Neuronal stem cell (in vitro differentiated cells): ENCODE measurements at regions not wholly inside any gene's neighbourhood (a gene's known extent, or its start where the extent isn't known, plus 50 kb on each side); places are given as distances from the start of the nearest gene placed in this dataset.

Experiments
- DNase-seq: peaks from one replicate; pipeline ENCODE4 v3.0.0-alpha.2; 2013; ENCODE audit warnings: low spot score
- H2AFZ ChIP-seq: one replicate; pipeline ENCODE4 v1.6.1; 2013; ENCODE audit warnings: mild to moderate bottlenecking, low read length, inconsistent platforms
- H2AK5ac ChIP-seq: 2 replicates; pipeline ENCODE4 v1.6.1; 2013; ENCODE audit warnings: low read depth, mild to moderate bottlenecking, inconsistent platforms, low read length, moderate library complexity, mixed read lengths
- H2BK120ac ChIP-seq: 2 replicates; pipeline ENCODE4 v1.6.1; 2013; ENCODE audit warnings: low read depth, mild to moderate bottlenecking, inconsistent platforms, low read length, moderate library complexity, mixed read lengths
- H2BK12ac ChIP-seq: one replicate; pipeline ENCODE4 v1.6.1; 2013; ENCODE audit warnings: low read length, inconsistent platforms
- H2BK15ac ChIP-seq: 2 replicates; pipeline ENCODE4 v1.6.1; 2013; ENCODE audit warnings: mild to moderate bottlenecking, low read length, inconsistent platforms, mixed read lengths
- H2BK5ac ChIP-seq: one replicate; pipeline ENCODE4 v1.6.1; 2013; ENCODE audit warnings: inconsistent platforms, mild to moderate bottlenecking, low read length, moderate library complexity
- H3K14ac ChIP-seq: one replicate; pipeline ENCODE4 v1.6.1; 2013; ENCODE audit warnings: low read length, inconsistent platforms
- H3K18ac ChIP-seq: 2 replicates; pipeline ENCODE4 v1.6.1; 2013; ENCODE audit warnings: low read length, inconsistent platforms
- H3K23ac ChIP-seq: 2 replicates; pipeline ENCODE4 v1.6.1; 2013; ENCODE audit warnings: low read depth, mild to moderate bottlenecking, mixed read lengths, low read length, inconsistent platforms; ENCODE audit not compliant: poor library complexity
- H3K27ac ChIP-seq: replicated peaks from 3 replicates; pipeline ENCODE4 v1.5.1; 2013; ENCODE audit warnings: low read length, inconsistent platforms
- H3K27me3 ChIP-seq, 3 experiments: 2 replicates each; pipeline ENCODE4 v1.6.1; 2013; ENCODE audit warnings: low read length in 3 of 3, mild to moderate bottlenecking in 2 of 3, inconsistent platforms in 1 of 3, low read depth in 1 of 3, mixed read lengths in 1 of 3, moderate library complexity in 1 of 3; ENCODE audit not compliant: control insufficient read depth in 3 of 3, insufficient read depth in 3 of 3
- H3K36me3 ChIP-seq, 2 donors: replicated peaks in 1 of 2; 2 replicates each; pipeline ENCODE4 v1.6.1; 2013; ENCODE audit warnings: low read length in 2 of 2; ENCODE audit not compliant: control insufficient read depth in 2 of 2, insufficient read depth in 2 of 2
- H3K4ac ChIP-seq: 2 replicates; pipeline ENCODE4 v1.6.1; 2013; ENCODE audit warnings: inconsistent platforms, mild to moderate bottlenecking, low read length, moderate library complexity
- H3K4me1 ChIP-seq, 2 donors: 1 replicate in 1 of 2; 2 replicates in 1 of 2; pipeline ENCODE4 v1.6.1; 2013; ENCODE audit warnings: low read length in 2 of 2, low read depth in 1 of 2; ENCODE audit not compliant: control insufficient read depth in 2 of 2, insufficient read depth in 1 of 2
- H3K4me2 ChIP-seq: one replicate; pipeline ENCODE4 v1.6.1; 2013; ENCODE audit warnings: mild to moderate bottlenecking, low read length, inconsistent platforms; ENCODE audit not compliant: insufficient read depth, poor library complexity, severe bottlenecking
- H3K4me3 ChIP-seq, 2 donors: 2 replicates each; pipeline ENCODE4 v1.5.1; 2013; ENCODE audit warnings: low read length in 2 of 2, mild to moderate bottlenecking in 2 of 2, inconsistent platforms in 1 of 2, moderate library complexity in 1 of 2
- H3K79me1 ChIP-seq: one replicate; pipeline ENCODE4 v1.6.1; 2013; ENCODE audit warnings: low read depth, mild to moderate bottlenecking, inconsistent platforms, low read length, moderate library complexity
- H3K9ac ChIP-seq: one replicate; pipeline ENCODE4 v1.6.1; 2013; ENCODE audit warnings: mild to moderate bottlenecking, low read depth, low read length, inconsistent platforms; ENCODE audit not compliant: poor library complexity
- H3K9me3 ChIP-seq, 2 donors: replicated peaks in 1 of 2; 2 replicates each; pipeline versions ENCODE3 to v1.6.1; 2013; ENCODE audit warnings: low read length in 2 of 2, mild to moderate bottlenecking in 2 of 2, inconsistent platforms in 1 of 2, low read depth in 1 of 2, mixed read lengths in 1 of 2, moderate library complexity in 1 of 2; ENCODE audit not compliant: control insufficient read depth in 2 of 2, insufficient read depth in 1 of 2
- H4K8ac ChIP-seq: one replicate; pipeline ENCODE4 v1.6.1; 2013; ENCODE audit warnings: low read depth, mild to moderate bottlenecking, inconsistent platforms, low read length, moderate library complexity
- H4K91ac ChIP-seq: one replicate; pipeline ENCODE4 v1.6.1; 2013; ENCODE audit warnings: low read length, low read depth, mild to moderate bottlenecking, inconsistent platforms; ENCODE audit not compliant: poor library complexity
- WGBS, 2 donors: extraction: QIAGEN DNeasy Blood & Tissue Kit; methylation state at CpG; one replicate each; pipeline ENCODE4 v1.1.7; 2013; ENCODE audit warnings: missing lambda C conversion rate in 2 of 2, mixed read lengths in 1 of 2; ENCODE audit not compliant: insufficient read length in 2 of 2, insufficient replicate concordance in 1 of 2; ENCODE audit errors: extremely low coverage in 2 of 2; 5-methylcytosine and 5-hydroxymethylcytosine counted together

DNA sequence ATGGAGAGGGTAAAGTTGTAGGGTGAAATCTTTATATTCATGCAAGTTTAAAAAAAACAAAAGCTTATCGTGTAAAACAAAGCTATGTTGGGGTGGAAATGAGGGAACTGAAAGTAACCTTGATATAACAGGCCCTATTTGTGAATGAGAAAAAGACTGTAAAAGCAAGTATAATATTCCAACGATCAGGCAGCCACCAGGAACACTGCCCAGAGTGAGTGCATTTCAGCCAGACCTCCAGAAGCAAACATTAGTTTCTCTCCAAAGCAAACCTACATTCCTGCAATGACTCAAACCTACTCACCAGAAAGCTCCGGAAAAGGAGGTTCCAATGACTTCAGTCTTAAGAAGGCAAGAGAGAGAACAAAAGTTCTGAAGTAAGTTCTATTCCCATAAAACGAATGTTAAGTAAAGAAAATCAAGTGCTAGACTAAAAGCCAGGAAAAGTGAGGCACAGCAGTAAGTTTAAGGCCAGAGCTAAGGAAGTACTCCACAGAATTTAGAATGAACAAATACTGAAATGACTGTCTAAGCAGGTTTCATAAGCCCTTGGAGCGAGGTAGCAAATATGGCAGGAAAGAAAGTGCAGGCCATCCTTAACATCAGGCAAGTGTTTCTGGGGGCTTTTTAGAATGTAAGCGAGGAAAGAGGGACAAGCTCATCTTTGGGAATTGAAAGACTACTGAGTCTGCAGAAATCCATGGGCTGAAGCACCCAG, 493.1 kb downstream of the XPNPEP1 start:
- Histone ChIP-seq H3K9ac (no peak overlapping the region), H4K91ac (no peak overlapping the region), H2BK15ac (no peak overlapping the region), H2AFZ (no peak overlapping the region), H3K14ac (no peak overlapping the region), H3K4ac (no peak overlapping the region), H3K4me3 (no peak overlapping the region), H4K8ac (no peak overlapping the region), H3K4me1 (peaks cover 0 to 4% of the 10 kb centered on the region in 2 donors), H3K9me3 (no peaks in the 10 kb centered on the region), H3K27me3 (no peaks in the 10 kb centered on the region), H3K27ac (no peak overlapping the region), H2BK5ac (no peak overlapping the region), H3K36me3 (no peaks in the 10 kb centered on the region), H2AK5ac (no peak overlapping the region), H3K79me1 (no peaks in the 10 kb centered on the region), H2BK120ac (no peak overlapping the region), H3K23ac (no peak overlapping the region), H3K4me2 (no peak overlapping the region), H3K18ac (no peak overlapping the region), H2BK12ac (no peak overlapping the region)
- no peak for DNase-seq
- no CpG with 5 or more reads among the region's 6 CpGs for WGBS, 2 donors

GRCh38 chr10:109428775-109429491, 494.4 kb downstream of the XPNPEP1 start:
- H3K9me3 ChIP-seq = no peaks in the 10 kb centered on the region
- no peak overlapping the region for H3K4me2 ChIP-seq
- no peaks in the 10 kb centered on the region for H3K27me3 ChIP-seq
- no peak overlapping the region for H2AFZ ChIP-seq
- no peaks in the 10 kb centered on the region for H3K79me1 ChIP-seq
- H3K14ac ChIP-seq = no peak overlapping the region
- no CpG with 5 or more reads among the region's 3 CpGs for WGBS, 2 donors
- no peak overlapping the region for H3K18ac ChIP-seq
- H2AK5ac ChIP-seq = no peak overlapping the region
- no peak overlapping the region for H2BK15ac ChIP-seq
- no peak overlapping the region for H2BK120ac ChIP-seq
- no peak overlapping the region for H3K4me3 ChIP-seq
- no peaks in the 10 kb centered on the region for H3K36me3 ChIP-seq
- no peak overlapping the region for H4K8ac ChIP-seq
- H3K4ac ChIP-seq = no peak overlapping the region
- no peak overlapping the region for H4K91ac ChIP-seq
- peaks cover 0 to 4% of the 10 kb centered on the region in 2 donors for H3K4me1 ChIP-seq
- H3K27ac ChIP-seq = no peak overlapping the region
- H3K23ac ChIP-seq = no peak overlapping the region
- H3K9ac ChIP-seq = no peak overlapping the region
- no peak overlapping the region for H2BK12ac ChIP-seq
- DNase-seq = no peak
- no peak overlapping the region for H2BK5ac ChIP-seq

DNA sequence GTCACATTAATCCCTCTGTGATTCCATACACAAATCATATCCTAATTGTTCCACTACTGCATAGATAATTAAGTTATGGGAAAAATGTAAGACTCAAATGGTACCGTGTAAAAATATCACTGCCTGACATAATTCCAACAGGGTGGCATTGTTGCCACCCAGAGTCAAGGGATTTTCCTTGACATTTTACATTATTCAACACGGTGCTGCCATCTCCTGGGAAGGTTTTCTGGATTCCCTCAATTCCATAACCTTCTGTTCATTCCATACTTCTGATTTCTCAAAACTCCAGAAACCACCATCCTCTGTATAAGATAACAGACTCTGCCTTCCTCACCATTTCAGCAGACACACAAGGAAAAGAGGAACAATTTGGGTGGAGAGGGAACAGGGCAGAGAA, 495.9 kb downstream of the XPNPEP1 start:
- Histone ChIP-seq H3K18ac (no peak overlapping the region), H2AK5ac (no peak overlapping the region), H3K27me3 (no peaks in the 10 kb centered on the region), H2BK12ac (no peak overlapping the region), H2BK5ac (no peak overlapping the region), H3K4me3 (no peak overlapping the region), H2BK120ac (no peak overlapping the region), H3K36me3 (no peaks in the 10 kb centered on the region), H3K4ac (no peak overlapping the region), H2BK15ac (no peak overlapping the region), H3K27ac (no peak overlapping the region), H3K4me1 (peaks cover 0 to 6% of the 10 kb centered on the region in 2 donors), H2AFZ (no peak overlapping the region), H4K91ac (no peak overlapping the region), H3K9me3 (no peaks in the 10 kb centered on the region), H4K8ac (no peak overlapping the region), H3K14ac (no peak overlapping the region), H3K23ac (no peak overlapping the region), H3K4me2 (no peak overlapping the region), H3K79me1 (no peaks in the 10 kb centered on the region), H3K9ac (no peak overlapping the region)
- no CpG with 5 or more reads among the region's 2 CpGs for WGBS, 2 donors
- no peak for DNase-seq

- Histone ChIP-seq H3K4me3 (no peak overlapping the region), H2BK5ac (no peak overlapping the region), H3K27ac (no peak overlapping the region), H2BK12ac (no peak overlapping the region), H3K4me1 (peaks cover 0 to 6% of the 10 kb centered on the region in 2 donors), H2BK120ac (no peak overlapping the region), H3K14ac (no peak overlapping the region), H3K23ac (no peak overlapping the region), H3K9me3 (no peaks in the 10 kb centered on the region), H4K8ac (no peak overlapping the region), H3K4me2 (peak overlapping the region; percentile 18), H3K27me3 (no peaks in the 10 kb centered on the region), H2AFZ (no peak overlapping the region), H3K9ac (no peak overlapping the region), H3K79me1 (no peaks in the 10 kb centered on the region), H3K36me3 (no peaks in the 10 kb centered on the region), H2BK15ac (no peak overlapping the region), H3K18ac (no peak overlapping the region), H2AK5ac (no peak overlapping the region), H4K91ac (no peak overlapping the region), H3K4ac (no peak overlapping the region)
- WGBS, 2 donors = no CpG with 5 or more reads among the region's 2 CpGs
- DNase-seq = no peak
These were observed 496.3 kb downstream of the XPNPEP1 start for GRCh38 chr10:109426987-109427386.
